ENCODE measurements at regions not wholly inside any gene's neighbourhood (a gene's known extent, or its start where the extent isn't known, plus 50 kb on each side); places are given as distances from the start of the nearest gene placed in this dataset.

GRCh38 chr9:118438810-118439209 is 734.6 kb downstream of the TLR4 start:
- Histone ChIP-seq H3K4me1 (replicated peaks in 1 of 2) (no peaks in the 10 kb centered on the region), H3K27ac (no peak overlapping the region), H3K4me3 (no peak overlapping the region)
- ATAC-seq (replicated peaks in 6 of 8), result no peak
- in situ Hi-C loops (cut with MboI; ENCODE audit: low pct_unique_long_range_greater_than_20kb in 2 of 9, low sequenced_read_pairs in 9 of 9, unreplicated experiment in 9 of 9), result no loop called here
- WGBS, 10 experiments, result 0 to 89% (median 67%) methylated on average over 1 of the region's 1 CpG; no CpG with 5 or more reads in 3 of the 10 experiments

GRCh38 chr9:118439441-118439840 is 735.2 kb downstream of the TLR4 start:
- in situ Hi-C loops (cut with MboI; ENCODE audit: low pct_unique_long_range_greater_than_20kb in 2 of 9, low sequenced_read_pairs in 9 of 9, unreplicated experiment in 9 of 9), result no loop called here
- Histone ChIP-seq H3K4me1 (replicated peaks in 1 of 2) (no peaks in the 10 kb centered on the region), H3K4me3 (no peak overlapping the region), H3K27ac (no peak overlapping the region)
- no peak for ATAC-seq (replicated peaks in 6 of 8)
- WGBS, 10 experiments, result 5 to 96% (median 78%) methylated on average over 2 to 4 of the region's 4 CpGs

GRCh38 chr9:118444403-118444802 is 740.2 kb downstream of the TLR4 start:
- in situ Hi-C loops (cut with MboI; ENCODE audit: low pct_unique_long_range_greater_than_20kb in 2 of 9, low sequenced_read_pairs in 9 of 9, unreplicated experiment in 9 of 9), result no loop called here
- peak in 1 of 8 experiments; percentile 15 for ATAC-seq (replicated peaks in 6 of 8)
- whole genome bisulfite sequencing, 10 experiments, result 2 to 100% (median 73%) methylated on average over 1 to 5 of the region's 5 CpGs
- Histone ChIP-seq H3K4me1 (replicated peaks in 1 of 2) (peaks cover 0 to 7% of the 10 kb centered on the region in 2 donors), H3K27ac (no peak overlapping the region), H3K4me3 (no peak overlapping the region)

GRCh38 chr9:118446943-118447639 is 742.9 kb downstream of the TLR4 start:
- WGBS, 10 experiments, result 0 to 82% (median 55%) methylated on average over 2 to 8 of the region's 9 CpGs
- Histone ChIP-seq H3K27ac (no peak overlapping the region), H3K4me3 (no peak overlapping the region), H3K4me1 (replicated peaks in 1 of 2) (peaks cover 0 to 10% of the 10 kb centered on the region in 2 donors)
- ATAC-seq (replicated peaks in 6 of 8), result peak in 4 of 8 experiments; percentile 26 to 90 (median 55)
- in situ Hi-C loops (cut with MboI; ENCODE audit: low pct_unique_long_range_greater_than_20kb in 2 of 9, low sequenced_read_pairs in 9 of 9, unreplicated experiment in 9 of 9), result no loop called here

GRCh38 chr9:118449554-118449953 is 745.4 kb downstream of the TLR4 start:
- in situ Hi-C loops (cut with MboI; ENCODE audit: low pct_unique_long_range_greater_than_20kb in 2 of 9, low sequenced_read_pairs in 9 of 9, unreplicated experiment in 9 of 9), result no loop called here
- Histone ChIP-seq H3K27ac (no peak overlapping the region), H3K4me1 (replicated peaks in 1 of 2) (peaks cover 0 to 10% of the 10 kb centered on the region in 2 donors), H3K4me3 (no peak overlapping the region)
- ATAC-seq (replicated peaks in 6 of 8), result no peak
- 0 to 100% (median 77%) methylated on average over 1 to 2 of the region's 2 CpGs; no CpG with 5 or more reads in 2 of the 10 experiments for WGBS, 10 experiments

- Histone ChIP-seq H3K27ac (no peak overlapping the region), H3K4me1 (replicated peaks in 1 of 2) (peaks cover 20 to 22% of the 10 kb centered on the region in 2 donors), H3K4me3 (no peak overlapping the region)
- in situ Hi-C loops (cut with MboI; ENCODE audit: low pct_unique_long_range_greater_than_20kb in 2 of 9, low sequenced_read_pairs in 9 of 9, unreplicated experiment in 9 of 9), result no loop called here
- no peak for ATAC-seq (replicated peaks in 6 of 8)
- 0 to 100% (median 86%) methylated on average over 1 to 2 of the region's 2 CpGs; no CpG with 5 or more reads in 1 of the 10 experiments for WGBS, 10 experiments
These were observed 751.1 kb downstream of the TLR4 start for GRCh38 chr9:118455259-118455658.

- peak in 5 of 8 experiments; percentile 45 to 90 (median 59) for ATAC-seq (replicated peaks in 6 of 8)
- Histone ChIP-seq H3K27ac (no peak overlapping the region), H3K4me1 (replicated peaks in 1 of 2) (peaks cover 20 to 22% of the 10 kb centered on the region in 2 donors), H3K4me3 (no peak overlapping the region)
- 60 to 100% (median 71%) methylated on average over 1 to 2 of the region's 2 CpGs; no CpG with 5 or more reads in 2 of the 10 experiments for WGBS, 10 experiments
- in situ Hi-C loops (cut with MboI; ENCODE audit: low pct_unique_long_range_greater_than_20kb in 2 of 9, low sequenced_read_pairs in 9 of 9, unreplicated experiment in 9 of 9), result no loop called here
These were observed 751.6 kb downstream of the TLR4 start for GRCh38 chr9:118455788-118456187.

GRCh38 chr9:118457171-118458000 is 753.2 kb downstream of the TLR4 start:
- WGBS, 10 experiments, result 0 to 92% (median 50%) methylated on average over 2 to 6 of the region's 6 CpGs
- Histone ChIP-seq H3K4me1 (replicated peaks in 1 of 2) (peaks cover 20 to 22% of the 10 kb centered on the region in 2 donors), H3K4me3 (no peak overlapping the region), H3K27ac (no peak overlapping the region)
- ATAC-seq (replicated peaks in 6 of 8), result peak in 5 of 8 experiments; percentile 31 to 86 (median 63)
- in situ Hi-C loops (cut with MboI; ENCODE audit: low pct_unique_long_range_greater_than_20kb in 2 of 9, low sequenced_read_pairs in 9 of 9, unreplicated experiment in 9 of 9), result no loop called here

GRCh38 chr9:118459913-118460312 is 755.7 kb downstream of the TLR4 start:
- in situ Hi-C loops (cut with MboI; ENCODE audit: low pct_unique_long_range_greater_than_20kb in 2 of 9, low sequenced_read_pairs in 9 of 9, unreplicated experiment in 9 of 9), result no loop called here
- peak in 2 of 8 experiments; percentile 18 to 66 for ATAC-seq (replicated peaks in 6 of 8)
- 0 to 100% (median 41%) methylated on average over 1 to 2 of the region's 2 CpGs; no CpG with 5 or more reads in 3 of the 10 experiments for WGBS, 10 experiments

GRCh38 chr9:118463419-118463818 is 759.2 kb downstream of the TLR4 start:
- WGBS, 10 experiments, result 0 to 100% (median 60%) methylated on average over 1 of the region's 1 CpG; no CpG with 5 or more reads in 1 of the 10 experiments
- Histone ChIP-seq H3K27ac (no peak overlapping the region), H3K4me3 (no peak overlapping the region), H3K4me1 (replicated peaks in 1 of 2) (no peaks in the 10 kb centered on the region)
- in situ Hi-C loops (cut with MboI; ENCODE audit: low pct_unique_long_range_greater_than_20kb in 2 of 9, low sequenced_read_pairs in 9 of 9, unreplicated experiment in 9 of 9), result no loop called here
- ATAC-seq (replicated peaks in 6 of 8), result no peak

More at GRCh38 chr9:118459913-118460312, 755.7 kb downstream of the TLR4 start:
- Histone ChIP-seq H3K4me3 (no peak overlapping the region), H3K27ac (no peak overlapping the region), H3K4me1 (replicated peaks in 1 of 2) (peaks cover 20 to 22% of the 10 kb centered on the region in 2 donors)

GRCh38 chr9:118473521-118473920 is 769.3 kb downstream of the TLR4 start:
- 0 to 50% (median 13%) methylated on average over 1 of the region's 1 CpG; no CpG with 5 or more reads in 3 of the 10 experiments for WGBS, 10 experiments
- H3K4me1 ChIP-seq (replicated peaks in 1 of 2), result no peaks in the 10 kb centered on the region
- H3K27ac ChIP-seq, result no peak overlapping the region
- ATAC-seq (replicated peaks in 6 of 8), result peak in 5 of 8 experiments; percentile 83 to 99 (median 86)
- in situ Hi-C loops (cut with MboI; ENCODE audit: low pct_unique_long_range_greater_than_20kb in 2 of 9, low sequenced_read_pairs in 9 of 9, unreplicated experiment in 9 of 9), result no loop called here
- H3K4me3 ChIP-seq, result no peak overlapping the region

- ATAC-seq (replicated peaks in 6 of 8), result no peak
- in situ Hi-C loops (cut with MboI; ENCODE audit: low pct_unique_long_range_greater_than_20kb in 2 of 9, low sequenced_read_pairs in 9 of 9, unreplicated experiment in 9 of 9), result no loop called here
- Histone ChIP-seq H3K4me1 (replicated peaks in 1 of 2) (no peaks in the 10 kb centered on the region), H3K4me3 (no peak overlapping the region), H3K27ac (no peak overlapping the region)
- 83 to 100% (median 86%) methylated on average over 1 of the region's 1 CpG; no CpG with 5 or more reads in 5 of the 10 experiments for WGBS, 10 experiments
These were observed 774.5 kb downstream of the TLR4 start for GRCh38 chr9:118478752-118479151.

- no peak for ATAC-seq (replicated peaks in 6 of 8)
- H3K4me3 ChIP-seq, result no peak overlapping the region
- no peak overlapping the region for H3K27ac ChIP-seq
- in situ Hi-C loops (cut with MboI; ENCODE audit: low pct_unique_long_range_greater_than_20kb in 2 of 9, low sequenced_read_pairs in 9 of 9, unreplicated experiment in 9 of 9), result no loop called here
- H3K4me1 ChIP-seq (replicated peaks in 1 of 2), result no peaks in the 10 kb centered on the region
- WGBS, 10 experiments, result 0 to 100% (median 63%) methylated on average over 1 of the region's 1 CpG; no CpG with 5 or more reads in 4 of the 10 experiments
These were observed 778.1 kb downstream of the TLR4 start for GRCh38 chr9:118482306-118482705.

Data from motor neuron (in vitro differentiated cells).